HG03196 (cell line): ENCODE measurements at regions not wholly inside any gene's neighbourhood (a gene's known extent, or its start where the extent isn't known, plus 50 kb on each side); places are given as distances from the start of the nearest gene placed in this dataset.

Experiments
- ATAC-seq: cut with Tn5 transposase; IDR thresholded peaks from one replicate; pipeline ENCODE4 v1.9.1; 2021; ENCODE audit not compliant: unreplicated experiment

GRCh38 chr4:53816561-53816960 lies 225.3 kb upstream of the LNX1 start:
- ATAC-seq, result no peak

GRCh38 chr4:53815281-53815680 lies 224.0 kb upstream of the LNX1 start:
- ATAC-seq, result no peak

- no peak for ATAC-seq
Measured at GRCh38 chr4:53813998-53814397, 222.7 kb upstream of the LNX1 start.

- ATAC-seq, result no peak
Measured at GRCh38 chr4:53810643-53811042, 219.4 kb upstream of the LNX1 start.

- ATAC-seq, result no peak
Measured at GRCh38 chr4:53809816-53810215, 218.5 kb upstream of the LNX1 start.

GRCh38 chr4:53805291-53805690 lies 214.0 kb upstream of the LNX1 start:
- ATAC-seq, result no peak

GRCh38 chr4:53804719-53805118 lies 213.4 kb upstream of the LNX1 start:
- no peak for ATAC-seq

- no peak for ATAC-seq
Measured at GRCh38 chr4:53802500-53802899, 211.2 kb upstream of the LNX1 start.

GRCh38 chr4:53801373-53801772 lies 210.1 kb upstream of the LNX1 start:
- ATAC-seq, result no peak

- no peak for ATAC-seq
Measured at GRCh38 chr4:53800741-53801140, 209.5 kb upstream of the LNX1 start.

GRCh38 chr4:53793096-53793495 lies 201.8 kb upstream of the LNX1 start:
- no peak for ATAC-seq

- ATAC-seq, result no peak
Measured at GRCh38 chr4:53790286-53790685, 199.0 kb upstream of the LNX1 start.

GRCh38 chr4:53788621-53789020 lies 197.3 kb upstream of the LNX1 start:
- ATAC-seq, result no peak

GRCh38 chr4:53788011-53788410 lies 196.7 kb upstream of the LNX1 start:
- ATAC-seq, result no peak

GRCh38 chr4:53786632-53787031 lies 195.3 kb upstream of the LNX1 start:
- ATAC-seq, result no peak

- ATAC-seq, result no peak
Measured at GRCh38 chr4:53785996-53786395, 194.7 kb upstream of the LNX1 start.

- no peak for ATAC-seq
Measured at GRCh38 chr4:53784112-53784511, 192.8 kb upstream of the LNX1 start.

- no peak for ATAC-seq
Measured at GRCh38 chr4:53783208-53783859, 192.0 kb upstream of the LNX1 start.

GRCh38 chr4:53782458-53782845 lies 191.2 kb upstream of the LNX1 start:
- no peak for ATAC-seq

GRCh38 chr4:53781629-53782457 lies 190.6 kb upstream of the LNX1 start:
- ATAC-seq, result no peak

GRCh38 chr4:53780736-53781400 lies 189.6 kb upstream of the LNX1 start:
- no peak for ATAC-seq

- no peak for ATAC-seq
Measured at GRCh38 chr4:53779025-53779424, 187.7 kb upstream of the LNX1 start.
